GM23338 (cell line): ENCODE measurements at regions not wholly inside any gene's neighbourhood (a gene's known extent, or its start where the extent isn't known, plus 50 kb on each side); places are given as distances from the start of the nearest gene placed in this dataset.

ENCODE experiments used
- ATAC-seq: fragments of 200-7000 bp; cut with Tn5 transposase; 3 replicates; pipeline ENCODE4 v1.9.1; 2020
- DNase-seq: peaks from one replicate; pipeline ENCODE4 v3.0.0-alpha.2; 2015; ENCODE audit warnings: low spot score
- H2AFZ ChIP-seq: fragments of 200-600 bp; sonication (generic); 2 replicates; pipeline ENCODE4 v1.8.0; 2016; ENCODE audit warnings: antibody characterized with exemption, mild to moderate bottlenecking, moderate library complexity
- H3F3A ChIP-seq: fragments of 200-600 bp; sonication (generic); replicated peaks from 2 replicates; pipeline ENCODE4 v1.8.0; 2017; ENCODE audit warnings: antibody characterized with exemption, mixed run types, low read depth
- H3K27ac ChIP-seq: fragments of 200-600 bp; sonication (generic); 2 replicates; pipeline ENCODE4 v1.6.1; 2016; ENCODE audit warnings: low read depth
- H3K27me3 ChIP-seq: fragments of 200-600 bp; sonication (generic); 2 replicates; pipeline ENCODE4 v1.8.0; 2016; ENCODE audit warnings: mild to moderate bottlenecking, mixed run types, moderate library complexity; ENCODE audit not compliant: insufficient read depth
- H3K36me3 ChIP-seq: fragments of 200-600 bp; sonication (generic); 2 replicates; pipeline ENCODE4 v1.8.0; 2016; ENCODE audit warnings: mild to moderate bottlenecking; ENCODE audit not compliant: insufficient read depth
- H3K4me1 ChIP-seq: fragments of 200-600 bp; sonication (generic); 2 replicates; pipeline ENCODE4 v1.8.0; 2016; ENCODE audit warnings: mild to moderate bottlenecking, moderate library complexity; ENCODE audit not compliant: insufficient read depth
- H3K4me2 ChIP-seq: fragments of 200-600 bp; sonication (generic); 2 replicates; pipeline ENCODE4 v1.7.1; 2017; ENCODE audit warnings: mixed run types
- H3K4me3 ChIP-seq: fragments of 200-600 bp; sonication (generic); 2 replicates; pipeline ENCODE4 v1.6.1; 2016; ENCODE audit warnings: mixed run types
- H3K79me2 ChIP-seq: fragments of 200-600 bp; sonication (generic); replicated peaks from 2 replicates; pipeline ENCODE4 v1.8.0; 2017; ENCODE audit warnings: mild to moderate bottlenecking; ENCODE audit not compliant: insufficient read depth
- H3K9me2 ChIP-seq: fragments of 200-600 bp; sonication (generic); 2 replicates; pipeline ENCODE4 v1.8.0; 2017; ENCODE audit not compliant: insufficient read depth
- H4K20me1 ChIP-seq: fragments of 200-600 bp; sonication (generic); replicated peaks from 2 replicates; pipeline ENCODE4 v1.8.0; 2017; ENCODE audit warnings: mild to moderate bottlenecking; ENCODE audit not compliant: insufficient read depth
- H3K27ac Mint-ChIP-seq: 2 replicates; pipeline ENCODE4 v1.8.0; 2020; ENCODE audit warnings: inconsistent platforms, mild to moderate bottlenecking, moderate library complexity, mixed read lengths
- H3K27me3 Mint-ChIP-seq: 3 replicates; pipeline ENCODE4 v1.8.0; 2022; ENCODE audit warnings: low read depth, mild to moderate bottlenecking, moderate library complexity, mixed read lengths, inconsistent platforms; ENCODE audit not compliant: insufficient read depth, poor library complexity
- H3K36me3 Mint-ChIP-seq: 3 replicates; pipeline ENCODE4 v1.8.0; 2021; ENCODE audit warnings: low read depth, mild to moderate bottlenecking, inconsistent platforms, moderate library complexity, mixed read lengths
- H3K4me1 Mint-ChIP-seq: 3 replicates; pipeline ENCODE4 v1.8.0; 2020; ENCODE audit warnings: mild to moderate bottlenecking, inconsistent platforms, mixed read lengths
- H3K4me3 Mint-ChIP-seq: 3 replicates; pipeline ENCODE4 v1.8.0; 2021; ENCODE audit warnings: moderate library complexity, mild to moderate bottlenecking, inconsistent platforms, mixed read lengths
- H3K9me3 Mint-ChIP-seq: 3 replicates; pipeline ENCODE4 v1.8.0; 2020; ENCODE audit warnings: moderate library complexity, mild to moderate bottlenecking, inconsistent platforms, mixed read lengths
- CREB1 ChIP-seq: fragments of 250-450 bp; sonication (Bioruptor Pico); IDR thresholded peaks from 2 replicates; pipeline ENCODE4 v1.5.0; 2020; ENCODE audit warnings: low read depth, mild to moderate bottlenecking, moderate library complexity
- ETS1 ChIP-seq: IDR thresholded peaks from 2 replicates; pipeline ENCODE4 v1.6.1; 2016; ENCODE audit warnings: antibody characterized with exemption
- EZH2phosphoT487 ChIP-seq: fragments of 200-600 bp; sonication (generic); IDR thresholded peaks from one replicate; pipeline ENCODE4 v1.8.1; 2018; ENCODE audit warnings: antibody characterized with exemption; ENCODE audit not compliant: unreplicated experiment
- NANOG ChIP-seq: IDR thresholded peaks from 2 replicates; pipeline ENCODE4 v1.6.1; 2016; ENCODE audit warnings: antibody characterized with exemption, borderline replicate concordance
- POLR2AphosphoS5 ChIP-seq: IDR thresholded peaks from 2 replicates; pipeline ENCODE4 v1.6.1; 2016; ENCODE audit warnings: antibody characterized with exemption, low read depth
- REST ChIP-seq: IDR thresholded peaks from one replicate; pipeline ENCODE4 v1.6.1; 2018; ENCODE audit warnings: antibody characterized with exemption; ENCODE audit not compliant: unreplicated experiment
- STAT1 ChIP-seq: IDR thresholded peaks from one replicate; pipeline ENCODE4 v1.6.1; 2016; ENCODE audit warnings: antibody characterized with exemption; ENCODE audit not compliant: unreplicated experiment
- ZNF114 ChIP-seq: fragments of 250-450 bp; sonication (Bioruptor Pico); IDR thresholded peaks from 2 replicates; pipeline ENCODE4 v1.5.0; 2020; ENCODE audit warnings: mild to moderate bottlenecking, moderate library complexity
- ZNF331 ChIP-seq: fragments of 250-450 bp; sonication (Bioruptor Pico); IDR thresholded peaks from 2 replicates; pipeline ENCODE4 v1.5.0; 2020; ENCODE audit warnings: low read depth, mild to moderate bottlenecking, moderate library complexity
- ZNF462 ChIP-seq: fragments of 250-450 bp; sonication (Bioruptor Pico); IDR thresholded peaks from 2 replicates; pipeline ENCODE4 v1.5.0; 2020; ENCODE audit warnings: mild to moderate bottlenecking, moderate library complexity

GRCh38 chr2:59277671-59278070, 1036.5 kb upstream of the FANCL start:
- no peaks in the 10 kb centered on the region for H3K27me3 ChIP-seq
- no peak overlapping the region for H3K27ac ChIP-seq
- no peaks in the 10 kb centered on the region for H3F3A ChIP-seq
- DNase-seq, result no peak
- H3K4me1 ChIP-seq, result no peaks in the 10 kb centered on the region
- no peaks in the 10 kb centered on the region for H3K79me2 ChIP-seq
- TF ChIP-seq STAT1 (no peak), ZNF114 (no peak), ZNF331 (CRISPR knock-in tag) (no peak)
- H2AFZ ChIP-seq, result no peak overlapping the region
- H3K4me3 ChIP-seq, result no peak overlapping the region
- Mint-ChIP-seq H3K36me3 (no peaks in the 10 kb centered on the region), H3K9me3 (no peaks in the 10 kb centered on the region), H3K27me3 (no peaks in the 10 kb centered on the region), H3K4me1 (no peaks in the 10 kb centered on the region), H3K4me3 (no peak overlapping the region), H3K27ac (no peak overlapping the region)
- no peaks in the 10 kb centered on the region for H3K36me3 ChIP-seq
- H4K20me1 ChIP-seq, result no peaks in the 10 kb centered on the region
- H3K4me2 ChIP-seq, result no peak overlapping the region
- no peak for ATAC-seq
- no peaks in the 10 kb centered on the region for H3K9me2 ChIP-seq

GRCh38 chr2:59276917-59277316, 1035.8 kb upstream of the FANCL start:
- Histone ChIP-seq H3F3A (no peaks in the 10 kb centered on the region), H4K20me1 (no peaks in the 10 kb centered on the region), H3K4me3 (no peak overlapping the region), H3K27me3 (no peaks in the 10 kb centered on the region), H3K4me1 (no peaks in the 10 kb centered on the region), H3K9me2 (no peaks in the 10 kb centered on the region), H3K36me3 (no peaks in the 10 kb centered on the region), H3K27ac (no peak overlapping the region), H3K79me2 (no peaks in the 10 kb centered on the region), H3K4me2 (no peak overlapping the region), H2AFZ (no peak overlapping the region)
- DNase-seq (no peak), ATAC-seq (no peak)
- Mint-ChIP-seq H3K36me3 (no peaks in the 10 kb centered on the region), H3K4me3 (no peak overlapping the region), H3K27ac (no peak overlapping the region), H3K9me3 (no peaks in the 10 kb centered on the region), H3K4me1 (no peaks in the 10 kb centered on the region), H3K27me3 (no peaks in the 10 kb centered on the region)
- TF ChIP-seq ZNF331 (CRISPR knock-in tag) (no peak), NANOG (no peak), ETS1 (no peak), REST (no peak), ZNF114 (no peak), STAT1 (no peak), POLR2AphosphoS5 (no peak), CREB1 (CRISPR knock-in tag) (no peak), EZH2phosphoT487 (no peak), ZNF462 (no peak)
